K562 (cell line): ENCODE measurements at regions not wholly inside any gene's neighbourhood (a gene's known extent, or its start where the extent isn't known, plus 50 kb on each side); places are given as distances from the start of the nearest gene placed in this dataset.

Experiments used
- ATAC-seq: fragments of 200-7000 bp; cut with Tn5 transposase; 3 replicates; pipeline ENCODE4 v1.9.1; 2020; ENCODE audit warnings: moderate library complexity
- BruUV-seq: library from RNA; stranded (reverse); fragments of 400-500 nt; replicated peaks from 2 replicates; lab custom pipeline; 2021; lab: Mats Ljungman, UMichigan
- CTCF ChIA-PET: fragments of 300-600 bp; formaldehyde crosslinking; extraction: SDS; loops from one replicate; lab custom pipeline; 2021; ENCODE audit warnings: low intra/inter-chr PET ratio; lab: Yijun Ruan, JAX
- POLR2A ChIA-PET: fragments of 300-600, 350-650 bp; sonication (Branson Sonifier 250); formaldehyde crosslinking; extraction: SDS; loops from one replicate; lab custom pipeline; 2021; ENCODE audit warnings: antibody characterized with exemption, inconsistent platforms; lab: Yijun Ruan, JAX
- DNase-seq, 4 experiments: peaks; one replicate each; pipeline versions ENCODE4 v3.0.0 to v3.0.0-alpha.2; 2011 to 2018; ENCODE audit warnings: low spot score in 3 of 4, mixed read lengths in 3 of 4; ENCODE audit errors: extremely low read depth in 1 of 4
- FAIRE-seq: peaks from 2 replicates; lab custom pipeline; 2011; peaks lifted over from hg19 to GRCh38; lab: Jason Lieb, UNC
- H2AFZ ChIP-seq: 2 replicates; pipeline ENCODE4 v1.6.0; 2011; ENCODE audit warnings: low read depth, low read length, control low read depth, inconsistent platforms
- H3K27ac ChIP-seq: fragments of 200-600 bp; 3 replicates; pipeline ENCODE4 v1.8.0; 2011; ENCODE audit warnings: low read depth, mild to moderate bottlenecking, control low read depth, inconsistent platforms, low read length, moderate library complexity, mixed read lengths; ENCODE audit errors: extremely low read depth
- H3K27me3 ChIP-seq, 2 experiments: fragments of 300-600 bp in 1 of 2; 2 replicates in 1 of 2; 3 replicates in 1 of 2; pipeline versions ENCODE4 v1.6.0 to v1.8.0; 2011; ENCODE audit warnings: inconsistent platforms in 2 of 2, low read length in 2 of 2, mild to moderate bottlenecking in 1 of 2, mixed read lengths in 1 of 2, moderate library complexity in 1 of 2; ENCODE audit not compliant: control insufficient read depth in 2 of 2, insufficient read depth in 2 of 2
- H3K36me3 ChIP-seq: fragments of 300-600 bp; 3 replicates; pipeline ENCODE4 v1.8.0; 2011; ENCODE audit warnings: mild to moderate bottlenecking, low read length, inconsistent platforms; ENCODE audit not compliant: control insufficient read depth, insufficient read depth
- H3K4me1 ChIP-seq, 2 experiments: fragments of 200-600 bp in 1 of 2; replicated peaks in 1 of 2; 2 replicates in 1 of 2; 3 replicates in 1 of 2; pipeline versions ENCODE4 v1.5.1 to v1.8.0; 2011; ENCODE audit warnings: inconsistent platforms in 2 of 2, low read length in 2 of 2, mild to moderate bottlenecking in 1 of 2, mixed read lengths in 1 of 2, moderate library complexity in 1 of 2; ENCODE audit not compliant: control insufficient read depth in 2 of 2, insufficient read depth in 2 of 2
- H3K4me2 ChIP-seq: 2 replicates; pipeline ENCODE4 v1.6.1; 2011; ENCODE audit warnings: low read length, control low read depth, inconsistent platforms, mixed read lengths; ENCODE audit not compliant: insufficient read depth
- H3K4me3 ChIP-seq: fragments of 200-600 bp; sonication (generic), shearing (Covaris generic); 2 replicates; pipeline ENCODE4 v1.5.1; 2016; ENCODE audit warnings: control low read depth, inconsistent platforms
- H3K79me2 ChIP-seq: fragments of 200-600 bp; 3 replicates; pipeline ENCODE4 v1.8.0; 2011; ENCODE audit warnings: low read length, inconsistent platforms; ENCODE audit not compliant: control insufficient read depth, insufficient read depth
- H3K9ac ChIP-seq, 2 experiments: 2 replicates each; pipeline versions ENCODE4 v1.6.0 to v1.6.1; 2011; ENCODE audit warnings: low read depth in 2 of 2, low read length in 2 of 2, control low read depth in 1 of 2, inconsistent platforms in 1 of 2, mild to moderate bottlenecking in 1 of 2, mixed read lengths in 1 of 2; ENCODE audit not compliant: insufficient read depth in 1 of 2
- H3K9me1 ChIP-seq: one replicate; pipeline ENCODE4 v1.6.0; 2011; ENCODE audit warnings: inconsistent platforms, mild to moderate bottlenecking, low read length, moderate library complexity; ENCODE audit not compliant: control insufficient read depth, insufficient read depth
- H3K9me3 ChIP-seq: replicated peaks from 2 replicates; pipeline ENCODE4 v1.5.1; 2011; ENCODE audit warnings: low read depth, low read length, inconsistent platforms; ENCODE audit not compliant: control insufficient read depth, insufficient read depth
- H4K20me1 ChIP-seq: replicated peaks from 2 replicates; pipeline ENCODE4 v1.6.1; 2011; ENCODE audit warnings: low read length, inconsistent platforms, mixed read lengths; ENCODE audit not compliant: control insufficient read depth, insufficient read depth
- E2F3 ChIP-seq: fragments of 250-450 bp; sonication (Bioruptor Pico); IDR thresholded peaks from 2 replicates; pipeline ENCODE4 v1.4.0; 2020; ENCODE audit warnings: mild to moderate bottlenecking
- FOXJ2 ChIP-seq: fragments of 200-800 bp; sonication (Bioruptor generic); IDR thresholded peaks from 2 replicates; pipeline ENCODE4 v1.6.1; 2016; ENCODE audit warnings: missing genetic modification characterization, missing compliant biosample characterization
- MCM7 ChIP-seq, 2 experiments: fragments of 450-650 bp; IDR thresholded peaks; 2 replicates each; pipeline ENCODE4 v1.6.1; 2016 to 2018
- RBM34 ChIP-seq: fragments of 200-400 bp; formaldehyde crosslinking; IDR thresholded peaks from 2 replicates; pipeline ENCODE4 v1.6.1; 2018; ENCODE audit warnings: low read length, borderline replicate concordance; ENCODE audit not compliant: insufficient read depth
- RUNX1 ChIP-seq: sonication (generic); IDR thresholded peaks from 2 replicates; pipeline ENCODE4 v1.6.1; 2016; ENCODE audit warnings: antibody characterized with exemption, low read depth
- U2AF2 ChIP-seq: fragments of 200-400 bp; formaldehyde crosslinking; optimal IDR thresholded peaks from 2 replicates; pipeline ENCODE3; 2017; ENCODE audit warnings: low read depth, mild to moderate bottlenecking, low read length
- ZBTB2 ChIP-seq: fragments of 450-650 bp; IDR thresholded peaks from 2 replicates; pipeline ENCODE4 v1.6.1; 2016; ENCODE audit warnings: antibody characterized with exemption
- ZNF232 ChIP-seq: sonication (generic); formaldehyde crosslinking; IDR thresholded peaks from 2 replicates; pipeline ENCODE4 v1.8.0; 2022; ENCODE audit warnings: mild to moderate bottlenecking, missing genetic modification reagents
- ZNF282 ChIP-seq: sonication (generic); formaldehyde crosslinking; IDR thresholded peaks from 2 replicates; pipeline ENCODE4 v1.8.1; 2023; ENCODE audit warnings: missing genetic modification reagents
- ZNF384 ChIP-seq: IDR thresholded peaks from 2 replicates; pipeline ENCODE4 v1.6.1; 2012; ENCODE audit warnings: low read depth, low read length, improper control_type of control experiment
- WGBS: fragments of 100-300 bp; shearing (Covaris generic); methylation state at CpG from one replicate; pipeline ENCODE4 v1.1.6; 2016; ENCODE audit warnings: low coverage, mixed read lengths; ENCODE audit not compliant: insufficient coverage; ENCODE audit errors: missing lambda C conversion rate; 5-methylcytosine and 5-hydroxymethylcytosine counted together
- in situ Hi-C: fragments of 300-500 bp; cut with MboI; formaldehyde crosslinking; loops from 4 replicates; pipeline ENCODE4 v1.15.0; 2018; ENCODE audit warnings: inconsistent platforms, mixed read lengths
- intact Hi-C: fragments of 100-400 bp; cut with micrococcal nuclease; formaldehyde crosslinking; loops from 2 replicates; pipeline ENCODE4 v1.14.2; 2022

- Histone ChIP-seq H3K36me3 (no peaks in the 10 kb centered on the region), H3K79me2 (no peaks in the 10 kb centered on the region), H3K9me1 (no peaks in the 10 kb centered on the region), H3K27me3 (peaks cover 0 to 14% of the 10 kb centered on the region in 2 experiments; a peak in 3 of 5 replicates), H3K9ac (no peak overlapping the region), H3K4me1 (peaks cover 4 to 20% of the 10 kb centered on the region in 2 experiments; a peak in 4 of 5 replicates)
- in situ Hi-C loops: no loop called here
- ChIA-PET CTCF (no interaction called here), POLR2A (no interaction called here)
- no peak for TF ChIP-seq RUNX1
- TF ChIP-seq ZBTB2: no peak
- no peak for TF ChIP-seq E2F3 (CRISPR knock-in tag)
- no peak for TF ChIP-seq U2AF2
- no peak for TF ChIP-seq ZNF384
- no peak for TF ChIP-seq RBM34
- no peak for TF ChIP-seq FOXJ2 (tag)
- no peak for TF ChIP-seq ZNF232 (CRISPR knock-in tag)
- TF ChIP-seq MCM7 (IDR thresholded peaks at IDR 0.05): no peak
- no peak for TF ChIP-seq ZNF282
- TF ChIP-seq, all 486 proteins: peak for 0
- FAIRE-seq (no peak), DNase-seq (no peak), ATAC-seq (no peak)
- intact Hi-C loops: no loop called here
- BruUV-seq: no TSS peak
- Histone ChIP-seq H3K4me2 (no peak overlapping the region), H2AFZ (no peak overlapping the region), H4K20me1 (no peaks in the 10 kb centered on the region), H3K27ac (no peak overlapping the region), H3K9me3 (no peaks in the 10 kb centered on the region), H3K4me3 (no peak overlapping the region)
- WGBS: 61% methylated on average over 13 of the region's 38 CpGs
These were observed 84.2 kb upstream of the WNT7B start for GRCh38 chr22:46061124-46061500.
